Gastrocnemius medialis (tissue), 4 donors: ENCODE measurements at regions not wholly inside any gene's neighbourhood (a gene's known extent, or its start where the extent isn't known, plus 50 kb on each side); places are given as distances from the start of the nearest gene placed in this dataset.

Experiments
- CTCF ChIP-seq, 5 experiments: fragments of 450-650 bp in 3 of 5; fragments of 200-600 bp in 2 of 5; sonication (generic) in 2 of 5; IDR thresholded peaks in 4 of 5; conservative IDR thresholded peaks in 1 of 5; 1 replicate in 4 of 5; 2 replicates in 1 of 5; pipeline ENCODE4 v1.5.1; 2016 to 2019; ENCODE audit warnings: antibody characterized with exemption in 5 of 5, mild to moderate bottlenecking in 3 of 5, moderate library complexity in 3 of 5
- POLR2A ChIP-seq, 2 donors: fragments of 450-650 bp; IDR thresholded peaks; one replicate each; pipeline ENCODE4 v1.6.1; 2017; ENCODE audit warnings: antibody characterized with exemption in 2 of 2, mild to moderate bottlenecking in 2 of 2, moderate library complexity in 2 of 2

DNA sequence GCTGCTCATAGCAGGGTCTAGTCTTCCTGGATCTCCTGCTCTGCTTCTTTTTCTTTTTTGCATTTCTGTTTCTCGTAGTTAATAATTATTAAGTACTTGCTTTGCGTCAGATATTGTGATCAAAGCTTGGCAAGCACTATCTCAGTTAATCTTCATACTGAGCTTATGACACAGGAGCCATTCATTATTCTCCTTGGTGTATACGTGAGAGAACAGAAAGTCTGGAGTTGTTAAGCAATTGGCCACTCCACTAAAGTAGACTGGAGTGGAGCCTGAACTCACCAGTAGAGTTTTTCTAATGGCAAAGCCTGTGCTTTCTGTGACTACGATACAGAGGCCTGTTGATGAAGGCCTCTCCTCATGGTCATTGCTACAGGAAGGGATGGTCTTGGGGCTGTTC, 285.9 kb downstream of the RFC3 start:
- no peak for TF ChIP-seq CTCF (IDR thresholded peaks at IDR 0.05 in 4 of 5, conservative IDR thresholded peaks at IDR 0.05 in 1 of 5)
- TF ChIP-seq POLR2A (IDR thresholded peaks at IDR 0.05), result no peak
